GM12892 (cell line): ENCODE measurements at regions not wholly inside any gene's neighbourhood (a gene's known extent, or its start where the extent isn't known, plus 50 kb on each side); places are given as distances from the start of the nearest gene placed in this dataset.

Source experiments
- POLR2A ChIP-seq: IDR thresholded peaks from 2 replicates; pipeline ENCODE4 v1.6.1; 2011; ENCODE audit warnings: low read depth, low read length, control low read depth
- POLR2AphosphoS5 ChIP-seq: IDR thresholded peaks from 2 replicates; pipeline ENCODE4 v1.6.1; 2011; ENCODE audit warnings: low read depth, low read length, control low read depth

- TF ChIP-seq POLR2AphosphoS5 (no peak), POLR2A (no peak)
These were observed 382.5 kb upstream of the SORCS1 start for GRCh38 chr10:107546986-107547385.
